HG03520 (cell line): ENCODE measurements at regions not wholly inside any gene's neighbourhood (a gene's known extent, or its start where the extent isn't known, plus 50 kb on each side); places are given as distances from the start of the nearest gene placed in this dataset.

ENCODE experiments used
- ATAC-seq: cut with Tn5 transposase; IDR thresholded peaks from one replicate; pipeline ENCODE4 v1.9.1; 2021; ENCODE audit warnings: mild to moderate bottlenecking, moderate library complexity; ENCODE audit not compliant: unreplicated experiment

DNA sequence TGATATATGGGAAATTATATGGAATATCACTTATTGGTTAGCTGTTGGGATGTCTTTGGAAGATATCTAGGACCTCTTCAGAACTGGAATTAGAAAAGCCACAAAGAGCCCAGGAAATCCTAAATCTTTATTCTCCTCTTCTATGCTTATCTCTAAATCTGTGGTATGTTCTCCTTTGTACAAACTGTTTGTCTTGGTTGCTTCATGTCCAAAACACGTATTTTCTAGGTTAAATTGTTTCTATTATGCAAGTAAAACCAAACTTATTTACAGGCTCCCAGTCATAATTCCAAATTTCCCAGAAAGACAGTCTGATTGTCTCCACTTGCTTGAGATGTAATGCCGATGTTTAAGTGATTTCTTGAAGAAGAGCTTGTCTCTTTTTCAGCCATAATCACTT lies 650.9 kb downstream of the CDH11 start:
- no peak for ATAC-seq

- no peak for ATAC-seq
These were observed 651.8 kb downstream of the CDH11 start for GRCh38 chr16:64469906-64470702.

GRCh38 chr16:64469351-64469750 lies 652.5 kb downstream of the CDH11 start:
- ATAC-seq = no peak

DNA sequence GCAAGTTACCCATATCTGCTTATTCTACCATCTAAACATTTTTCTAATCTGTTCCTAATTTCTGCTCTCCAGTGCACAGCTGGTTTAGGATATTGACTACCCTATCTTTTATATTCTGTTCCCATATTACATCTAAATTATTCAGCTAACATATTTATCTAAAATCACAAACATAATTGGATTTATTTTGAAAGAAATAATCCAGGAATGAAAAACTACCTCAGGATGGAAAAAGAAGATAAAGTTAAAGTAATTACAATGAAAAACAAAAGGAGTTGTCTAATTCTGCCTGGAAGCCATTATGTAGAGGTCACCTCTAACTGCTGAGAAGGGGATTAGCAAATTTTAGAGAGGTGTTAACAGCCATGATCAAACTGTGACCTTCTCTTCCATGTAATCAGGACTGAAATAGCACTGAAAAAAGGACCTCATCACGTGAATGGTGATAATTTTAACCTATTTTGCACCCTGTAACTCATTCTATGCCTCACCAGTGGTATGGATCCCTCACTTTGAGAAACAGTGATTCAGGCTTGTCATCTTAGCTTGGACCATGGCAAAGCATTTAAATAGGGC lies 653.3 kb downstream of the CDH11 start:
- ATAC-seq = no peak

- ATAC-seq = no peak
These were observed 662.0 kb downstream of the CDH11 start for GRCh38 chr16:64459821-64460220.

DNA sequence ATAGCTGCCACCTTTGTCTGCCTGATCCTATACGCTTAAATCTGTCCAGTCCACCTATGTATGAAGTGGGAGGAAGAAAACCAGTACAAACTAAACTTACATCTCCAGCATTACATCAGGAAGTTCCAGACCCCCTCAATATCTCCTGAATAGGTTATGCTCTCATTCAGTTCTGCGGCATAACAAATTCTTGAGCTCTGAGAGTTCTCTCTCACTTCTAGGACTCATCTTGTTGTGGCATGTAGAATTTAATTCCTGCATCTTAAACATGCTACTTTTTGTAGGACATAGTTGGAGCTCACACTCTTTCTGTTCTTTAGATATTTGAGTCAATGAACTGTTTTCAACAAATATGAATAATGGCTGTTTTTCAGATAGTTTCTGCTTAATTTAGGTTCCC lies 662.5 kb downstream of the CDH11 start:
- ATAC-seq = no peak

- ATAC-seq = no peak
These were observed 666.6 kb downstream of the CDH11 start for GRCh38 chr16:64455275-64455674.

DNA sequence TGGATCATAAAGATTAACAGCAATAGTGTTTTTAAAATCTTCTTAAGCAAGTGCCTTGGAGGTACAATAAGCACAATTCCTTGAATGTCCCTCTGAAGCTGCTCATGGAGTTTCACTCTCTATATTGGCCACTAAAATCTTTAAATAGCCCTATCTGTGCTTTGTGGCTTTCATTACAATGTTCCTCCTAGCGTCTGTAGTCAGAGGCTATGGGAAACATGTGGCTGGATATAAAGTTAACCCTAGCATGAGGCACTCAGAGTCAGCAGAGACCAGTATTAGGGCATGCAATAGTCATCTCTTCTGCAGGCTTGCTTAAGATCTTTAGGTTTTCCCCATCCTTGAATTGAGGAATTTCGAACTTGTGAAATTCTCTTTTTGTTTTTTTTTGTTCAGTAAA lies 668.2 kb downstream of the CDH11 start:
- ATAC-seq = no peak

DNA sequence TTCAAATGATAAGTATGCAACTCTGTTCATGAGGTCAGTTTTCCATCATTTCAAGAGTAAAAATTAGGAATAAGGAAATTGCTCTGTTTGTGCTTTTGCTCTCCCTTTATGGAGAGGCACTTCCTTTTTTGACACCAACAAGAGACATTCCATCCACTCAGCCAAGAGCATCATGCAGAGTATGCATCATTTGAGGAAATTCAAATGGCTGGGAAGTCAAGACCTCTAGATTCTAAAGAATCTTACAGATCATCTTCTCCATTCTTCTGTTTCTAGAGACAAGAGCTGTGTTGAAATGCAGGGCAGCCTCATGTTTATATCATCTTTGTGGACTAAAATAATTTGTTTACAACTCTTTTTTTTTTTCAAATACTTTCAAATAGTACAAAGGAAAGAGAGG lies 669.4 kb downstream of the CDH11 start:
- no peak for ATAC-seq

DNA sequence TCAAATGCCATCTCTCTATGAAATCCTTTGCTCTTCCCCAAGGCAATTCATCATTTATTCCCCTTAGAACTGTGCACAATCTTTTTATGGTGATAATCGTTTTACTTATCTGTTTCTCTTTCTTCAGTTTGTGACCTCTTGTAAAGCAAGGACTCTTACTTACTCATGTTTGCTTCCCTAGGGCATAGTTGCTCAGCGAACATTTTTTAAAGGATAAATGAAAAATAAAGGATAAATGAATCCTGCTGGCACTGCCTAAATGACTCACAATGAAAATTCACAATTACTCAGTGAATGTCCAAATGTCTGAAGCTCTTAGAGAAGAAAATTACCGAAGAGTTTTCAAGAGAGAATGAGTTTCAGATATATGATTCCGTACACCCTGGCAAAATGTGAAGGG lies 671.7 kb downstream of the CDH11 start:
- no peak for ATAC-seq

DNA sequence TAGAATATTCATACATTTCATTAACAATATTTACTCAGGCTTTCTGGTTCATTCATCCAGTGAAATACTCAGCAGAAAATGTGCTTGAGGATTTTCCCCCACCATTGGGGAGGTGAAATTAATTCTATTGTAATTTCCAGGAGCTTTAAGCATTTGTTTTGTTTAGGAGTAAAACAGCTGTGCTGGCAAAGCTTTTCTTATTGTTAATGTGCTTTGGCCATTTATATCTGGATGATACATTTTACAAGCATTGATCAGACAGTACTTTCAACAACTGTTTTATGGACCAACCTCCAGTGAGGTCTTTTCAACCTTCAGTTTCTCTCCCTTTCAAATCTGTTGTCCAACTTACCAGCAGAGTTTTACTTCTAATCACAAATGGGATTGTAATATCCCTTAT lies 672.4 kb downstream of the CDH11 start:
- no peak for ATAC-seq

DNA sequence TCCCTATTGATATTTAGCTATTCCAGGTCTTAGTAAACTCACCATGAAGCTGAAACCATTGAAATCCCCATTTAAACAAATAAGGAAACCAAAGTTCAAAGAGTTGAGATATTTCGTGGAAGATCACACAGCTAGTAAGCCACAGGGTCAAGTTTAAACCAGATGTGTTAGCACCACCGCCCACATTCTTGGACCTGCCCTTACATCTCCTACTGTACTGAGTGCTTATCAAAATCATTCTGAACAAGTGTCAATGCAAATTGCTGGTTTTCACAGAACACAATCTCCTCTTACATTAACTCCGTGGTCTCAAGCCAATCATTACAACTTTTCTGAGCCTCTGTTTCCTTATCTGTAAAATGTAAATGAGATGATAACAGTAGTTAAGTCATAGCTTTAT lies 676.2 kb downstream of the CDH11 start:
- no peak for ATAC-seq

DNA sequence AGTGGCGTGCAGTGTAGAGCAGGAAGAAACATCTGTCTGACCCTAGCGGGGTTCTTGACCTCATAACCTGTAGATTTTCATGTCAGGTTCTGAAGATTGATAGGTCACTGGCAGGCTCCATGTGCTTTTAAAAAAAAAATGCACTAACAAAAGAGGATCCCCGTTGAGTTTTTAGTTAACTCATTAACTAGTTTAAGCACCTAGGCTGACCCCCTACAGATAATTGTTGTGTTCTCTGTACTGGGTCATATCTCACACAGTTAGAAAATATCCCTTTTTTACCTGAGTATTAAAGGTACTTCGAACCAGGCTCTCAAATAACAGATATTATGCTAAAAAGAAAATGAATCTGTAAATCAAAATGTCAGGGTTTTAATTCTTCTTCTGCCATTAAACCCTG lies 676.6 kb downstream of the CDH11 start:
- ATAC-seq = no peak

- ATAC-seq = no peak
These were observed 681.4 kb downstream of the CDH11 start for GRCh38 chr16:64440421-64440831.

DNA sequence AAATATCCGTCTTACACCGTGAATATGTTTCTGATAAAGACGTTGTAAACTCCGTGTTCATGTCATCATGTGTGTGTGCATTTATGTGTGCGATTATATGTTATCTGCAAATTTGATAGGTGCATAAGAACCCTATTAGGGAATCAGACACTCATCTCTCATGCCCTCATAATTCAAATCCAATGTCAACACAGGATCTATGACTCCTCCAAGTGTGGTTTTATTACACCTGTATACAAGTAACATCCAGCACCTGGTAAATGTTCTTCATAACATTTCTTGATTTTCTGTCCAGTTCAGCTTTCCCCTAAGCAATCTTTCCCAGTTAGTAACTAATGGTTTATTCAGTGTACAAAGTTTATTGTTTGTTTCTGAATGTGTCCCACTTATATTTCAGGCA lies 681.9 kb downstream of the CDH11 start:
- no peak for ATAC-seq

- ATAC-seq = no peak
These were observed 684.0 kb downstream of the CDH11 start for GRCh38 chr16:64437706-64438324.

DNA sequence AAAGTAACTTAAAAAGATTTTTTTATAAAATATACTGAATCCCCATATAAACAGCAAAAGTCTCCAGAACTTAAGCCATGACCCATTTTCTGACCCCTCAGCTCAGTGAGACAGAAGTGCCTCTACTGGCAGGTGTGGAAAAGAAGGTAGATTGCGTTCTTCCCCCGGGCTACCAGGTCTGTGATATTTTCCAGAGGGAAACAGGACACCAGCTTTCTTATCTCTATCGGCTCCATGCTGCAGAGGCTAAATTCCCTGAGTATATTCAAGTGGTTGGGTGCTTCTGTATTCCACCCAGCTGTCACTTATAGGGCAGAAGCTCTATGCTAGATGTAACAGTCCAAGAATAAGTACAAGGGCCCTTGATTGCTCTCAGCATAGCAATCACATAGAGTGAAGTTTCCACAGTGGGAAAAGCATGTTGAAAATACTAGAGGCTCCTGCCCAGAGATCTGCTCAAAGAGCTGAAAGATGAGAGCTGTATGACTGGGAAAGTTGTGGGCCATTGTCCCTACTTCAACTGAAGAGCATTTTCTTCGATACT lies 687.3 kb downstream of the CDH11 start:
- no peak for ATAC-seq

DNA sequence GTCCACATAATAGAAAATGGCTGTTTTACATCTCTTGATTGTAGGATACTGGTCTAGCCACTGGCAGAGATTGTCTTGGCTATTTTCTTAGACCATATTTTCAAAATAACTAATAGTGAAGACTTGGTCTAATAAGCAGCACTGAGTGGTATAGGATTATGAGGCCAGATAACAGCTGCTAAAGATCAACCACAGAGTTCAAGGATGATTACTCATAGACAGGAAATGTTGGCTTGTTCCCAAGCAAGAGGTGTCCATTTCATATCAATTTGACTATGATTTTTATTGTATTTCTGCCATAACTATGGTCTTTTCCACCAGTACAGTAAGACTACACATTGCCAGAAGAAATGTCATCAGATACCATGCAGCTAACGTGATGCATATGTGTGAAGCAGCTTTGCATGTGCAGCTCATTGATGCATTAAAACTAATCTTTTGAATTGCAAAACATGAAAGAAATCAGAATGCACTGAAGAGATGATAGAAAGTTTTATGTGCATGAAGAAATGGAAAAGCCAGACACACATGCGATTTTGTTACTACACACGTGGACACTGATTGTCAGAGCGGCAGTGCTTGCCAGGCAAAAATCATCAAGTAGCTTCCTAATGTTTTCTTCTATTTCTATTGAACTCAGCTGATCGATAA lies 693.3 kb downstream of the CDH11 start:
- no peak for ATAC-seq

- ATAC-seq = no peak
These were observed 695.7 kb downstream of the CDH11 start for GRCh38 chr16:64426131-64426666.

- no peak for ATAC-seq
These were observed 696.5 kb downstream of the CDH11 start for GRCh38 chr16:64425381-64425780.

- no peak for ATAC-seq
These were observed 699.6 kb downstream of the CDH11 start for GRCh38 chr16:64422259-64422658.
